Lower leg skin (tissue), 3 donors: ENCODE measurements at regions not wholly inside any gene's neighbourhood (a gene's known extent, or its start where the extent isn't known, plus 50 kb on each side); places are given as distances from the start of the nearest gene placed in this dataset.

ENCODE experiments used
- CTCF ChIP-seq, 3 donors: fragments of 450-650 bp; IDR thresholded peaks; one replicate each; pipeline ENCODE4 v1.5.1; 2016; ENCODE audit warnings: antibody characterized with exemption in 3 of 3, mild to moderate bottlenecking in 3 of 3, moderate library complexity in 2 of 3
- POLR2A ChIP-seq, 2 donors: fragments of 450-650 bp; IDR thresholded peaks; one replicate each; pipeline ENCODE4 v1.6.1; 2016 to 2017; ENCODE audit warnings: antibody characterized with exemption in 2 of 2, mild to moderate bottlenecking in 1 of 2, moderate library complexity in 1 of 2

GRCh38 chr4:62434921-62435320, 1234.8 kb downstream of the ADGRL3 start:
- TF ChIP-seq POLR2A (IDR thresholded peaks at IDR 0.05) (no peak), CTCF (IDR thresholded peaks at IDR 0.05) (no peak)
